B cell (primary cell): ENCODE measurements at regions not wholly inside any gene's neighbourhood (a gene's known extent, or its start where the extent isn't known, plus 50 kb on each side); places are given as distances from the start of the nearest gene placed in this dataset.

Experiments
- ATAC-seq: fragments of 200-7000 bp; cut with Tn5 transposase; one replicate; pipeline ENCODE4 v1.10.0; 2021; ENCODE audit warnings: low read depth, mild to moderate bottlenecking, moderate number of reproducible peaks, moderate library complexity
- CTCF ChIA-PET: fragments of 350-600 bp; sonication (Branson Sonifier 250); formaldehyde crosslinking; loops from one replicate; lab custom pipeline; 2021; ENCODE audit warnings: antibody characterized with exemption, inconsistent platforms; lab: Charles Lee
- POLR2A ChIA-PET: fragments of 350-600 bp; sonication (Branson Sonifier 250); formaldehyde crosslinking; loops from one replicate; lab custom pipeline; 2021; ENCODE audit warnings: antibody characterized with exemption; lab: Charles Lee
- DNase-seq: peaks from one replicate; pipeline ENCODE4 v3.0.0; 2013
- H2AFZ ChIP-seq: 2 replicates; pipeline ENCODE4 v1.6.1; 2012; ENCODE audit warnings: mild to moderate bottlenecking, low read depth, low read length; ENCODE audit not compliant: insufficient read depth, poor library complexity, severe bottlenecking
- H3K27ac ChIP-seq, 2 donors: 1 replicate in 1 of 2; 2 replicates in 1 of 2; pipeline ENCODE4 v1.5.1; 2012 to 2013; ENCODE audit warnings: low read length in 2 of 2, mild to moderate bottlenecking in 2 of 2, moderate library complexity in 1 of 2
- H3K27me3 ChIP-seq, 4 experiments: fragments of 200-600 bp in 1 of 4; sonication (generic) in 1 of 4; replicated peaks in 1 of 4; 1 replicate in 2 of 4; 2 replicates in 2 of 4; pipeline versions ENCODE4 v1.6.1 to v1.7.0; 2013 to 2016; ENCODE audit warnings: low read length in 3 of 4, mild to moderate bottlenecking in 2 of 4, mixed read lengths in 1 of 4, moderate library complexity in 1 of 4; ENCODE audit not compliant: insufficient read depth in 4 of 4, control insufficient read depth in 3 of 4; ENCODE audit errors: control extremely low read depth in 1 of 4
- H3K36me3 ChIP-seq, 2 experiments: replicated peaks in 1 of 2; 1 replicate in 1 of 2; 2 replicates in 1 of 2; pipeline versions ENCODE4 v1.6.1 to v1.7.1; 2013; ENCODE audit warnings: low read length in 1 of 2; ENCODE audit not compliant: insufficient read depth in 2 of 2, control insufficient read depth in 1 of 2; ENCODE audit errors: control extremely low read depth in 1 of 2, extremely low read depth in 1 of 2
- H3K4me1 ChIP-seq, 2 donors: fragments of 200-600 bp in 1 of 2; sonication (generic) in 1 of 2; 1 replicate in 1 of 2; 2 replicates in 1 of 2; pipeline versions ENCODE4 v1.5.1 to v1.6.1; 2013 to 2017; ENCODE audit warnings: low read length in 2 of 2; ENCODE audit not compliant: control insufficient read depth in 2 of 2, insufficient read depth in 2 of 2
- H3K4me2 ChIP-seq: replicated peaks from 2 replicates; pipeline ENCODE3; 2012; ENCODE audit warnings: mild to moderate bottlenecking, low read depth, low read length; ENCODE audit not compliant: poor library complexity, severe bottlenecking
- H3K4me3 ChIP-seq, 5 experiments: fragments of 200-600 bp in 1 of 5; sonication (generic) in 1 of 5; 1 replicate in 3 of 5; 2 replicates in 2 of 5; pipeline versions ENCODE4 v1.5.1 to v1.7.0; 2011 to 2016; ENCODE audit warnings: low read length in 4 of 5, mild to moderate bottlenecking in 4 of 5, low read depth in 2 of 5, control low read depth in 1 of 5, moderate library complexity in 1 of 5; ENCODE audit not compliant: insufficient read depth in 1 of 5; ENCODE audit errors: control extremely low read depth in 1 of 5, extremely low read depth in 1 of 5
- H3K79me2 ChIP-seq: fragments of 200-600 bp; sonication (generic); one replicate; pipeline ENCODE4 v1.6.0; 2016; ENCODE audit warnings: low read length; ENCODE audit not compliant: control insufficient read depth, insufficient read depth
- H3K9ac ChIP-seq: fragments of 200-600 bp; sonication (generic); 2 replicates; pipeline ENCODE4 v1.6.1; 2017; ENCODE audit warnings: mild to moderate bottlenecking, low read length, moderate library complexity
- H3K9me3 ChIP-seq, 3 donors: one replicate each; pipeline versions ENCODE4 v1.6.1 to v1.7.1; 2013; ENCODE audit warnings: low read length in 2 of 3; ENCODE audit not compliant: control insufficient read depth in 2 of 3, insufficient read depth in 1 of 3; ENCODE audit errors: control extremely low read depth in 1 of 3
- H4K20me1 ChIP-seq: 2 replicates; pipeline ENCODE4 v1.6.0; 2012; ENCODE audit warnings: mild to moderate bottlenecking, low read length; ENCODE audit not compliant: insufficient read depth, control insufficient read depth, poor library complexity, severe bottlenecking
- H3K27ac Mint-ChIP-seq: one replicate; pipeline ENCODE4 v1.8.0; 2021; ENCODE audit warnings: mixed read lengths
- H3K27me3 Mint-ChIP-seq: one replicate; pipeline ENCODE4 v1.8.0; 2021; ENCODE audit warnings: mixed read lengths
- H3K4me1 Mint-ChIP-seq: one replicate; pipeline ENCODE4 v1.8.0; 2021; ENCODE audit warnings: mixed read lengths
- H3K4me3 Mint-ChIP-seq: one replicate; pipeline ENCODE4 v1.8.0; 2021; ENCODE audit warnings: mixed read lengths
- H3K9me3 Mint-ChIP-seq: one replicate; pipeline ENCODE4 v1.8.0; 2022; ENCODE audit warnings: mixed read lengths; ENCODE audit not compliant: insufficient read depth
- EZH2 ChIP-seq: IDR thresholded peaks from 2 replicates; pipeline ENCODE4 v1.6.1; 2012; ENCODE audit warnings: borderline replicate concordance, low read depth, mild to moderate bottlenecking, moderate library complexity, low read length; ENCODE audit not compliant: insufficient read depth, poor library complexity, severe bottlenecking
- WGBS: methylation state at CpG from one replicate; pipeline ENCODE4 v1.1.5; 2013; ENCODE audit warnings: missing lambda C conversion rate; ENCODE audit not compliant: insufficient coverage; 5-methylcytosine and 5-hydroxymethylcytosine counted together
- intact Hi-C: fragments of 100-400 bp; cut with micrococcal nuclease; formaldehyde crosslinking; loops from one replicate; pipeline ENCODE4 v1.10.0; 2022
- TF ChIP-seq, protein P1 (sequence below): fragments of 200-600 bp; IDR thresholded peaks from one replicate; pipeline ENCODE4 v1.8.0; 2022; ENCODE audit warnings: antibody characterized with exemption, mild to moderate bottlenecking

DNA sequence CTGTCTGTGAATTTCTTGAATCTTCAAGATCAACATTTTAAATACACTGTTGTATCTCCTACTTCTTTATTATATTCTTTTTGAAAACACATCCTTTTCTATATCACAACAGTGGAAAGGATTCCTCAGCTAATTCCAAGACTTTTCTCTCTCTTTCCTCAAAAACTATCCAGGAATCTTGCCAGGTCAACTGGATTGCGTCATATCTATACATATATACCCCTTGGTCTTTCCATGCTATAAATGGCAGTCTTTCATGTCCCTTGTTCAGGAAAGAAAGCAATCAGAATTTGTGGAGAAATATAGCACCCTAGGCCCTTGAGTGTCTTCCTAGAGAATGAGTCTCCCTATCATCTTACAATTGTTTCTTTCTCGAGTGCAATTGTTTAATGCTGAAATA is 149.0 kb downstream of the KCNA5 start:
- Histone ChIP-seq H3K27ac (no peak overlapping the region), H3K36me3 (no peaks in the 10 kb centered on the region), H3K79me2 (no peaks in the 10 kb centered on the region), H3K9me3 (no peaks in the 10 kb centered on the region), H3K4me2 (no peak overlapping the region), H2AFZ (no peak overlapping the region), H3K9ac (no peak overlapping the region), H4K20me1 (no peaks in the 10 kb centered on the region), H3K4me1 (no peaks in the 10 kb centered on the region), H3K27me3 (peaks cover 0 to 4% (median 2%) of the 10 kb centered on the region in 4 experiments), H3K4me3 (no peak overlapping the region)
- Mint-ChIP-seq H3K27me3 (peaks cover 19% of the 10 kb centered on the region), H3K4me3 (no peak overlapping the region), H3K9me3 (no peaks in the 10 kb centered on the region), H3K27ac (no peak overlapping the region), H3K4me1 (no peaks in the 10 kb centered on the region)
- TF ChIP-seq, protein P1, sequence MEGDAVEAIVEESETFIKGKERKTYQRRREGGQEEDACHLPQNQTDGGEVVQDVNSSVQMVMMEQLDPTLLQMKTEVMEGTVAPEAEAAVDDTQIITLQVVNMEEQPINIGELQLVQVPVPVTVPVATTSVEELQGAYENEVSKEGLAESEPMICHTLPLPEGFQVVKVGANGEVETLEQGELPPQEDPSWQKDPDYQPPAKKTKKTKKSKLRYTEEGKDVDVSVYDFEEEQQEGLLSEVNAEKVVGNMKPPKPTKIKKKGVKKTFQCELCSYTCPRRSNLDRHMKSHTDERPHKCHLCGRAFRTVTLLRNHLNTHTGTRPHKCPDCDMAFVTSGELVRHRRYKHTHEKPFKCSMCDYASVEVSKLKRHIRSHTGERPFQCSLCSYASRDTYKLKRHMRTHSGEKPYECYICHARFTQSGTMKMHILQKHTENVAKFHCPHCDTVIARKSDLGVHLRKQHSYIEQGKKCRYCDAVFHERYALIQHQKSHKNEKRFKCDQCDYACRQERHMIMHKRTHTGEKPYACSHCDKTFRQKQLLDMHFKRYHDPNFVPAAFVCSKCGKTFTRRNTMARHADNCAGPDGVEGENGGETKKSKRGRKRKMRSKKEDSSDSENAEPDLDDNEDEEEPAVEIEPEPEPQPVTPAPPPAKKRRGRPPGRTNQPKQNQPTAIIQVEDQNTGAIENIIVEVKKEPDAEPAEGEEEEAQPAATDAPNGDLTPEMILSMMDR, result no peak
- TF ChIP-seq EZH2, result no peak
- ATAC-seq, result no peak
- no peak for DNase-seq
- ChIA-PET CTCF (no interaction called here), POLR2A (no interaction called here)
- no CpG with 5 or more reads among the region's 2 CpGs for WGBS
- intact Hi-C loops, result no loop called here

DNA sequence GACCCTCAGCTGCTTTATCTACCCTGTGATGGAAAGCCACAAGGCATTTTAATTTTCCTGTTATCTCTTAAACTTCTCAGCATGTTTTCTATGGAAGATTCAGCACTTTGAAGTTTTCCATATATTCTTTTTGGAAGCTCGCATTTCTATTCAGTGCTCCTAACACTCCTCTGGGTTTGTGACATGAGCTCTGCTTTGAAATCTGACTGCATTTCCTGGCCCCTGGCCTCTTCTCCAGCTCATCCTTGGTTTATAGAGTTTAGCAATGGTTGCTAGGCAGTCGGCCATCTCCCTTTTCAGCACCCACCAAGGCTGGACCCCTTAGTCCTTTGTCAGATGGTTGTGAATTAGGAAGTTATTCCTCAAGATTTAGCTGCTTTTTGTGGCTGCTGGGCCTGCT is 150.6 kb downstream of the KCNA5 start:
- no peak overlapping the region for H3K9ac ChIP-seq
- Mint-ChIP-seq H3K4me3 (no peak overlapping the region), H3K27me3 (peaks cover 25% of the 10 kb centered on the region), H3K9me3 (no peaks in the 10 kb centered on the region), H3K4me1 (no peaks in the 10 kb centered on the region), H3K27ac (no peak overlapping the region)
- ChIA-PET POLR2A (no interaction called here), CTCF (no interaction called here)
- DNase-seq (no peak), ATAC-seq (no peak)
- H3K9me3 ChIP-seq, result no peaks in the 10 kb centered on the region
- no peaks in the 10 kb centered on the region for H3K79me2 ChIP-seq
- H2AFZ ChIP-seq, result no peak overlapping the region
- no peaks in the 10 kb centered on the region for H3K36me3 ChIP-seq
- no peak overlapping the region for H3K4me3 ChIP-seq
- no peaks in the 10 kb centered on the region for H4K20me1 ChIP-seq
- no peak for TF ChIP-seq EZH2
- TF ChIP-seq, protein P1, result no peak
- WGBS, result no CpG with 5 or more reads among the region's 2 CpGs
- peaks cover 0 to 6% (median 2%) of the 10 kb centered on the region in 4 experiments for H3K27me3 ChIP-seq
- no peaks in the 10 kb centered on the region for H3K4me1 ChIP-seq
- H3K4me2 ChIP-seq, result no peak overlapping the region
- intact Hi-C loops, result no loop called here
- no peak overlapping the region for H3K27ac ChIP-seq
